ENCODE measurements at regions not wholly inside any gene's neighbourhood (a gene's known extent, or its start where the extent isn't known, plus 50 kb on each side); places are given as distances from the start of the nearest gene placed in this dataset.

- TF ChIP-seq REST (IDR thresholded peaks at IDR 0.05; ENCODE audit: low read depth), result no peak
- TF ChIP-seq NFIC (IDR thresholded peaks at IDR 0.05), result no peak
- TF ChIP-seq RAD21 (IDR thresholded peaks at IDR 0.05; ENCODE audit: low read depth), result no peak
- TF ChIP-seq USF1 (IDR thresholded peaks at IDR 0.05), result no peak
- no peak for TF ChIP-seq CEBPB (IDR thresholded peaks at IDR 0.05)
- no peak for TF ChIP-seq ZBTB7A (IDR thresholded peaks at IDR 0.05; ENCODE audit: low read depth)
- TF ChIP-seq TEAD4 (IDR thresholded peaks at IDR 0.05), result no peak
- no peak for TF ChIP-seq CREB1 (IDR thresholded peaks at IDR 0.05; ENCODE audit: low read depth)
- no peak for TF ChIP-seq TAF1 (IDR thresholded peaks at IDR 0.05; ENCODE audit: low read depth)
- TF ChIP-seq FOXM1 (IDR thresholded peaks at IDR 0.05; ENCODE audit: borderline replicate concordance, low read depth), result no peak
- TF ChIP-seq TCF12 (IDR thresholded peaks at IDR 0.05; ENCODE audit: low read depth), result no peak
- no peak for TF ChIP-seq YY1 (IDR thresholded peaks at IDR 0.05; ENCODE audit: low read depth)
- TF ChIP-seq EP300 (IDR thresholded peaks at IDR 0.05; ENCODE audit: borderline replicate concordance), result no peak
- no peak for TF ChIP-seq MAX (IDR thresholded peaks at IDR 0.05)
- TF ChIP-seq EGR1 (IDR thresholded peaks at IDR 0.05), result no peak
These were observed 187.9 kb downstream of the SNX10 start for GRCh38 chr7:26479581-26479980.

GRCh38 chr7:26480156-26480555 lies 188.5 kb downstream of the SNX10 start:
- TF ChIP-seq CEBPB (IDR thresholded peaks at IDR 0.05), result no peak
- TF ChIP-seq EP300 (IDR thresholded peaks at IDR 0.05; ENCODE audit: borderline replicate concordance), result no peak
- TF ChIP-seq REST (IDR thresholded peaks at IDR 0.05; ENCODE audit: low read depth), result no peak
- no peak for TF ChIP-seq CREB1 (IDR thresholded peaks at IDR 0.05; ENCODE audit: low read depth)
- TF ChIP-seq TEAD4 (IDR thresholded peaks at IDR 0.05), result no peak

- TF ChIP-seq NFIC (IDR thresholded peaks at IDR 0.05) (no peak), EGR1 (IDR thresholded peaks at IDR 0.05) (no peak), YY1 (IDR thresholded peaks at IDR 0.05; ENCODE audit: low read depth) (no peak), CREB1 (IDR thresholded peaks at IDR 0.05; ENCODE audit: low read depth) (no peak), REST (IDR thresholded peaks at IDR 0.05; ENCODE audit: low read depth) (no peak), TEAD4 (IDR thresholded peaks at IDR 0.05) (no peak), TAF1 (IDR thresholded peaks at IDR 0.05; ENCODE audit: low read depth) (no peak), ZBTB7A (IDR thresholded peaks at IDR 0.05; ENCODE audit: low read depth) (no peak), EP300 (IDR thresholded peaks at IDR 0.05; ENCODE audit: borderline replicate concordance) (no peak), TCF12 (IDR thresholded peaks at IDR 0.05; ENCODE audit: low read depth) (no peak), MAX (IDR thresholded peaks at IDR 0.05) (no peak), FOXM1 (IDR thresholded peaks at IDR 0.05; ENCODE audit: borderline replicate concordance, low read depth) (no peak), CEBPB (IDR thresholded peaks at IDR 0.05) (no peak)
These were observed 191.3 kb downstream of the SNX10 start for GRCh38 chr7:26482927-26483326.

GRCh38 chr7:26483843-26484242 lies 192.2 kb downstream of the SNX10 start:
- TF ChIP-seq TAF1 (IDR thresholded peaks at IDR 0.05; ENCODE audit: low read depth), result no peak
- no peak for TF ChIP-seq MAX (IDR thresholded peaks at IDR 0.05)
- TF ChIP-seq CREB1 (IDR thresholded peaks at IDR 0.05; ENCODE audit: low read depth), result no peak
- no peak for TF ChIP-seq ZBTB7A (IDR thresholded peaks at IDR 0.05; ENCODE audit: low read depth)

GRCh38 chr7:26485367-26485934 lies 193.8 kb downstream of the SNX10 start:
- no peak for TF ChIP-seq USF1 (IDR thresholded peaks at IDR 0.05)
- TF ChIP-seq EGR1 (IDR thresholded peaks at IDR 0.05), result no peak
- no peak for TF ChIP-seq TCF12 (IDR thresholded peaks at IDR 0.05; ENCODE audit: low read depth)
- TF ChIP-seq CREB1 (IDR thresholded peaks at IDR 0.05; ENCODE audit: low read depth), result no peak
- TF ChIP-seq ZBTB7A (IDR thresholded peaks at IDR 0.05; ENCODE audit: low read depth), result no peak
- no peak for TF ChIP-seq TEAD4 (IDR thresholded peaks at IDR 0.05)
- no peak for TF ChIP-seq RAD21 (IDR thresholded peaks at IDR 0.05; ENCODE audit: low read depth)
- no peak for TF ChIP-seq REST (IDR thresholded peaks at IDR 0.05; ENCODE audit: low read depth)
- TF ChIP-seq CEBPB (IDR thresholded peaks at IDR 0.05), result no peak
- no peak for TF ChIP-seq EP300 (IDR thresholded peaks at IDR 0.05; ENCODE audit: borderline replicate concordance)
- TF ChIP-seq TAF1 (IDR thresholded peaks at IDR 0.05; ENCODE audit: low read depth), result no peak
- no peak for TF ChIP-seq NFIC (IDR thresholded peaks at IDR 0.05)
- no peak for TF ChIP-seq FOXM1 (IDR thresholded peaks at IDR 0.05; ENCODE audit: borderline replicate concordance, low read depth)
- no peak for TF ChIP-seq MAX (IDR thresholded peaks at IDR 0.05)
- no peak for TF ChIP-seq YY1 (IDR thresholded peaks at IDR 0.05; ENCODE audit: low read depth)

Data from Ishikawa (cell line).